H9 (cell line): ENCODE measurements at regions not wholly inside any gene's neighbourhood (a gene's known extent, or its start where the extent isn't known, plus 50 kb on each side); places are given as distances from the start of the nearest gene placed in this dataset.

ENCODE experiments used
- DNase-seq: peaks from one replicate; pipeline ENCODE4 v3.0.0-alpha.2; 2017
- H2AFZ ChIP-seq: one replicate; pipeline ENCODE4 v1.6.1; 2013; ENCODE audit warnings: mild to moderate bottlenecking, low read length, control low read depth, moderate library complexity
- H2AK5ac ChIP-seq: 2 replicates; pipeline ENCODE4 v1.6.1; 2013; ENCODE audit warnings: low read length, control low read depth, mixed read lengths; ENCODE audit not compliant: insufficient read length
- H2BK120ac ChIP-seq: one replicate; pipeline ENCODE4 v1.6.1; 2013; ENCODE audit warnings: low read depth, mild to moderate bottlenecking, low read length, control low read depth, inconsistent platforms; ENCODE audit not compliant: poor library complexity, severe bottlenecking
- H2BK12ac ChIP-seq: 2 replicates; pipeline ENCODE4 v1.6.1; 2013; ENCODE audit warnings: low read length, control low read depth, mixed read lengths, low read depth; ENCODE audit not compliant: insufficient read length
- H2BK15ac ChIP-seq: 2 replicates; pipeline ENCODE4 v1.6.1; 2013; ENCODE audit warnings: low read depth, low read length, control low read depth
- H2BK20ac ChIP-seq: one replicate; pipeline ENCODE4 v1.6.1; 2013; ENCODE audit warnings: low read depth, mild to moderate bottlenecking, low read length, control low read depth, inconsistent platforms; ENCODE audit not compliant: poor library complexity, severe bottlenecking
- H2BK5ac ChIP-seq: 2 replicates; pipeline ENCODE4 v1.6.1; 2013; ENCODE audit warnings: low read length, control low read depth, mixed read lengths; ENCODE audit not compliant: insufficient read length
- H3K14ac ChIP-seq: 2 replicates; pipeline ENCODE4 v1.6.1; 2013; ENCODE audit warnings: low read length, control low read depth; ENCODE audit not compliant: insufficient read depth
- H3K18ac ChIP-seq: 2 replicates; pipeline ENCODE4 v1.6.1; 2013; ENCODE audit warnings: low read depth, mild to moderate bottlenecking, mixed read lengths, low read length, control low read depth; ENCODE audit not compliant: insufficient read length
- H3K23ac ChIP-seq: 2 replicates; pipeline ENCODE4 v1.6.1; 2013; ENCODE audit warnings: low read length, control low read depth, mixed read lengths, low read depth; ENCODE audit not compliant: insufficient read length
- H3K23me2 ChIP-seq: 2 replicates; pipeline ENCODE4 v1.6.1; 2013; ENCODE audit warnings: low read depth, mild to moderate bottlenecking, mixed read lengths, low read length, control low read depth; ENCODE audit not compliant: insufficient read length, poor library complexity, severe bottlenecking
- H3K27ac ChIP-seq: 2 replicates; pipeline ENCODE4 v1.5.1; 2013; ENCODE audit warnings: low read length, control low read depth, mixed read lengths, low read depth; ENCODE audit not compliant: insufficient read length
- H3K27me3 ChIP-seq: 2 replicates; pipeline ENCODE4 v1.6.1; 2013; ENCODE audit warnings: low read length, control low read depth, inconsistent platforms; ENCODE audit not compliant: insufficient read depth
- H3K4ac ChIP-seq: 2 replicates; pipeline ENCODE4 v1.6.1; 2013; ENCODE audit warnings: low read depth, mild to moderate bottlenecking, control low read depth, inconsistent platforms, low read length, moderate library complexity
- H3K4me1 ChIP-seq: 2 replicates; pipeline ENCODE4 v1.6.1; 2013; ENCODE audit warnings: low read length, control low read depth, inconsistent platforms; ENCODE audit not compliant: insufficient read depth
- H3K4me2 ChIP-seq: 2 replicates; pipeline ENCODE4 v1.6.1; 2013; ENCODE audit warnings: low read length, control low read depth, mixed read lengths; ENCODE audit not compliant: insufficient read length, insufficient read depth
- H3K56ac ChIP-seq: 2 replicates; pipeline ENCODE4 v1.6.1; 2013; ENCODE audit warnings: low read depth, mild to moderate bottlenecking, mixed read lengths, low read length, control low read depth; ENCODE audit not compliant: insufficient read length
- H3K79me1 ChIP-seq: 2 replicates; pipeline ENCODE4 v1.6.1; 2013; ENCODE audit warnings: low read depth, mild to moderate bottlenecking, moderate library complexity, low read length, control low read depth, inconsistent platforms; ENCODE audit not compliant: insufficient read depth, poor library complexity, severe bottlenecking
- H3K79me2 ChIP-seq: 2 replicates; pipeline ENCODE4 v1.6.1; 2013; ENCODE audit warnings: low read length, control low read depth, inconsistent platforms; ENCODE audit not compliant: insufficient read depth
- H3K9ac ChIP-seq: 2 replicates; pipeline ENCODE4 v1.6.1; 2013; ENCODE audit warnings: low read length, control low read depth, mixed read lengths; ENCODE audit not compliant: insufficient read length; ENCODE audit errors: extremely low read depth
- H3K9me3 ChIP-seq: one replicate; pipeline ENCODE4 v1.6.1; 2013; ENCODE audit warnings: low read depth, low read length, inconsistent platforms; ENCODE audit not compliant: control insufficient read depth
- H3T11ph ChIP-seq: one replicate; pipeline ENCODE4 v1.6.1; 2013; ENCODE audit warnings: mild to moderate bottlenecking, low read length, control low read depth, inconsistent platforms
- H4K20me1 ChIP-seq: one replicate; pipeline ENCODE4 v1.6.1; 2013; ENCODE audit not compliant: control insufficient read depth, insufficient read length, insufficient read depth
- H4K5ac ChIP-seq: 2 replicates; pipeline ENCODE4 v1.6.1; 2013; ENCODE audit warnings: low read depth, mild to moderate bottlenecking, mixed read lengths, low read length, control low read depth; ENCODE audit not compliant: insufficient read length
- H4K8ac ChIP-seq: replicated peaks from 2 replicates; pipeline ENCODE4 v1.6.1; 2013; ENCODE audit warnings: low read length, control low read depth, mixed read lengths, low read depth; ENCODE audit not compliant: insufficient read length
- H4K91ac ChIP-seq: 2 replicates; pipeline ENCODE4 v1.6.1; 2013; ENCODE audit warnings: low read depth, mild to moderate bottlenecking, moderate library complexity, mixed read lengths, low read length, control low read depth; ENCODE audit not compliant: insufficient read length
- H3K27ac Mint-ChIP-seq, 3 experiments: 2 replicates in 2 of 3; 3 replicates in 1 of 3; pipeline ENCODE4 v1.8.0; 2020 to 2021; ENCODE audit warnings: mixed read lengths in 3 of 3, mild to moderate bottlenecking in 1 of 3, moderate library complexity in 1 of 3
- H3K27me3 Mint-ChIP-seq: 2 replicates; pipeline ENCODE4 v1.8.0; 2021; ENCODE audit warnings: low read depth, mild to moderate bottlenecking, moderate library complexity, mixed read lengths
- H3K36me3 Mint-ChIP-seq, 3 experiments: 2 replicates in 2 of 3; 3 replicates in 1 of 3; pipeline ENCODE4 v1.8.0; 2020 to 2021; ENCODE audit warnings: low read depth in 3 of 3, mixed read lengths in 3 of 3; ENCODE audit not compliant: insufficient read depth in 1 of 3
- H3K4me1 Mint-ChIP-seq, 2 experiments: 2 replicates each; pipeline ENCODE4 v1.8.0; 2020; ENCODE audit warnings: mixed read lengths in 2 of 2
- H3K4me3 Mint-ChIP-seq, 2 experiments: 2 replicates in 1 of 2; 3 replicates in 1 of 2; pipeline ENCODE4 v1.8.0; 2020 to 2021; ENCODE audit warnings: mild to moderate bottlenecking in 2 of 2, mixed read lengths in 2 of 2, moderate library complexity in 1 of 2
- H3K9me3 Mint-ChIP-seq, 2 experiments: 2 replicates in 1 of 2; 3 replicates in 1 of 2; pipeline ENCODE4 v1.8.0; 2020; ENCODE audit warnings: mild to moderate bottlenecking in 2 of 2, mixed read lengths in 2 of 2, moderate library complexity in 1 of 2
- CTCF ChIP-seq: fragments of 200-600 bp; sonication (generic); conservative IDR thresholded peaks from 3 replicates; pipeline ENCODE4 v1.8.0; 2021; ENCODE audit warnings: antibody characterized with exemption, mild to moderate bottlenecking
- WGBS: extraction: QIAGEN DNeasy Blood & Tissue Kit; methylation state at CpG from one replicate; pipeline ENCODE4 v1.1.7; 2013; ENCODE audit warnings: missing lambda C conversion rate, low lambda C conversion rate, mixed read lengths; ENCODE audit not compliant: insufficient read length; ENCODE audit errors: extremely low coverage; 5-methylcytosine and 5-hydroxymethylcytosine counted together

DNA sequence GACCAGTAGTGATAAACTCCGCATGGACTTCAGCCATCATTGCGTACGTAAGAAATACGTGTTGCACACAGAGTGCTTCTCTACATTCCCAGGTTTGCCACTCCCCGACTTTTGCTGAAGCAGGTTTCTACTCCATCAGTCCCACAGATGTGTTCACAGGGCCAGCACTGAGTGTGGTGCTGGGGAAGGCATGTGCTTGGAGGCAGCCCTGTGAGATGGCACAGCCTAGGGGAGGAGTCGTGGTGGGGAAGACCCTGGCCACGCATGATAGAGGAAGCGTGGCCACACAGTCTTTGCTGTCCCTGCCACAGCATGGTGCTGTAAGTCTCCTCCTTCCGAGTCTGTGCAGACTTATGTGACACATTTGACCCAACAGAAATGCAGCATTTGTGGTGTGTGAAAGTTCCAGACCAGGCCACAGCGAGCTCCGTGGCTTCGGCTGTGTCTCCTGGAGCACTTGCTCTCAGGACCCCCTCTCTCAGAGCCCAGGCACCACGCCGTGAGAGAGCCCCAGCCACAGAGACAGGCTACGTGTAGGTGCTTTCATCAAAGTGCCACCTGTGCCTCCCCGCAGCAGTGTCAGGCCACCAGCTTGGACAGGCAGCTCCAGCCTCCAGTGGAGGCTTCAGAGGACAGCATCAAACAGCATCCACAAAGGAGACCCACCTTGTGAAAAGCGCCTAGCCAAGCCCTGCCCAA is 197.8 kb downstream of the AUH start:
- H4K91ac ChIP-seq, result no peak overlapping the region
- no peak for TF ChIP-seq CTCF
- Mint-ChIP-seq H3K4me1 (peaks cover 22 to 31% of the 10 kb centered on the region in 2 experiments), H3K9me3 (no peaks in the 10 kb centered on the region), H3K36me3 (no peaks in the 10 kb centered on the region), H3K27ac (no peak overlapping the region; a peak in 1 of 7 replicates), H3K4me3 (no peak overlapping the region), H3K27me3 (peaks cover 1% of the 10 kb centered on the region)
- no peaks in the 10 kb centered on the region for H3K9me3 ChIP-seq
- no peak overlapping the region for H3K4ac ChIP-seq
- no peak overlapping the region for H3K18ac ChIP-seq
- no peak overlapping the region for H2BK12ac ChIP-seq
- no peak overlapping the region for H2AK5ac ChIP-seq
- H3K27me3 ChIP-seq, result no peaks in the 10 kb centered on the region
- H3K4me1 ChIP-seq, result no peaks in the 10 kb centered on the region; the same call in 1 of the 2 replicates
- H3K79me2 ChIP-seq, result no peaks in the 10 kb centered on the region
- no peak overlapping the region for H3K56ac ChIP-seq
- H2BK20ac ChIP-seq, result no peak overlapping the region
- no peak overlapping the region for H2BK15ac ChIP-seq
- WGBS, result no CpG with 5 or more reads among the region's 17 CpGs
- no peak overlapping the region for H3K23ac ChIP-seq
- H4K8ac ChIP-seq, result no peak overlapping the region
- no peak for DNase-seq
- H2AFZ ChIP-seq, result no peak overlapping the region
- no peaks in the 10 kb centered on the region for H3K79me1 ChIP-seq
- no peaks in the 10 kb centered on the region for H3K23me2 ChIP-seq
- no peak overlapping the region for H3T11ph ChIP-seq
- no peak overlapping the region for H3K4me2 ChIP-seq
- H4K20me1 ChIP-seq, result no peaks in the 10 kb centered on the region
- H3K14ac ChIP-seq, result no peak overlapping the region
- H2BK120ac ChIP-seq, result no peak overlapping the region
- H3K9ac ChIP-seq, result no peak overlapping the region
- H3K27ac ChIP-seq, result no peak overlapping the region
- no peak overlapping the region for H4K5ac ChIP-seq
- H2BK5ac ChIP-seq, result no peak overlapping the region
